GM18519 (cell line): ENCODE measurements at regions not wholly inside any gene's neighbourhood (a gene's known extent, or its start where the extent isn't known, plus 50 kb on each side); places are given as distances from the start of the nearest gene placed in this dataset.
"Not testable (repeated sequence)": the region's sequence is repeated elsewhere in the genome, so short reads cannot be mapped to it uniquely, and the experiment has no call there.

Experiments
- ATAC-seq: cut with Tn5 transposase; IDR thresholded peaks from one replicate; pipeline ENCODE4 v1.9.1; 2021; ENCODE audit warnings: mild to moderate bottlenecking, moderate library complexity; ENCODE audit not compliant: unreplicated experiment, low FRiP score

DNA sequence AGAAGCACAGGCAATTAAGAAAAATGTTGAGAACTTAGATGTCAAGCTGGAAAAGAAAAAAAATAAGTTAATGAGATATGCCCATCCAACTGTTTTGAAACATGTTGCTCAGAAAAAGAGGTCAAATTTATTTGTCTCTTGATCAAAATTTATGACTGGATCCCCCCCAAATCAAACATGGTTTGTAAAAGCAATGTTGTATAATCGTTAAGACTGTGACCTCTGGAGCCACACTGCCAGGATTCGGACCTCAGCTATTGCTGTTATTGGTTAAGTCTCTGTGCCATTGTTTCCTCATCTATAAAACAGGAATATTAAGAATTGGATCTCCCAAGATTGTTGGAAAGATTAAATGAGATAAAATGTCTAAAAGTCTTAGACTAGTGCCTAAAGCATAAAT is 51.9 kb upstream of the LRRK2 start:
- ATAC-seq = no peak

DNA sequence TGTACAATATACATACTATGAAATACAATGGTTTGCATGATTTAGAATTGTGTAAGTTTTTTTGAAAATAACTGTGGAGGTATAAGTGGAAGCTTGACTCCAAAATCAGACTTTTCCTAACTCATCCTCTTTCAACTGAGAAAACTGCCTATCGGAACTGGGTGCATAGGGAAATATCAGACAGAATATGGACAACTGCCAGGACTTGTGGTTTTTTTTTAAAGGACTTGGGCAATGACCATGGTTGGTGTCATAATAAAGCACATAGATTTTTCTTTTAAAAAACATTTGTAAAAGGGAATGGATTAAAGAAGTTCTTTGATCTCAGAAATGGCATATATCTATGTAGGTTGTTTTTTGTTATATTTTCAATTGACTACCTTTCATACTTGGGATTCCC is 53.3 kb upstream of the LRRK2 start:
- no peak for ATAC-seq

DNA sequence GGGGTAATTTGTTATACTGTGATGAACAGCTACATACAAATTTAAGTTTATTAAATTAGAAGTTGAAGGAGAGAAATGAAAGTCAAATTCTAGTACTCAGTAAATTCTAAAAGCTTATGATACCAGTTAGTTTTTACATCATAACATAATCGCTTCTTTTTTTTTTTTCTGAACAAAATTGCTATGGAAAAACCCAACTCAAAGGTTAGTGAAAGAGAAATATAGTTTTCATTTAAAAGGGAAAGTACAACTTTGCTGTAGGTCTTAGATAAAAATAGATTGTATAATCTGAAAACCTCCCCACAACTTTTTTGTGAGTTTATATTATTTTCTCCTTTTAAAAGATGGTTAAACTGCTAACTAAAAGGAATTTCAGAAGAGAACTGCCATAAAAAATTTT is 53.7 kb upstream of the LRRK2 start:
- ATAC-seq = no peak

DNA sequence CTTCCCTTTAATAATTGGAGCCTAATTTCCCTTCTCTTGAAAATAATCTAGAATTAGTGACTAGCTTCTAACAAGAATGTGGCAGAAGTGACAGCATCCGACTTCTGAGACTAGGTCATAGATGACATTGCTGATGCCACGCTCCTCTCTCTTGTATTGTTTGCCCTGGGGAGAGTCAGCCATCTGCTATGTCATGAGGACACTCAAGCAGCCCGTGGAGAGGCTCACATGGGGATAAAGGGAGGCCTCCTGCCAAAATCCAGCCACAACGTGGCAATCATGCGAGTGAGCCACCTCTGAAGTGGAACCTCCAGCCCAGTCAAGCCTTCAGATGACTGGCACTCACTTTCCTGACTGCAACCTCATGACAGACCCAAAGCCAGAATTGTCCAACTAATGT is 54.2 kb upstream of the LRRK2 start:
- no peak for ATAC-seq

DNA sequence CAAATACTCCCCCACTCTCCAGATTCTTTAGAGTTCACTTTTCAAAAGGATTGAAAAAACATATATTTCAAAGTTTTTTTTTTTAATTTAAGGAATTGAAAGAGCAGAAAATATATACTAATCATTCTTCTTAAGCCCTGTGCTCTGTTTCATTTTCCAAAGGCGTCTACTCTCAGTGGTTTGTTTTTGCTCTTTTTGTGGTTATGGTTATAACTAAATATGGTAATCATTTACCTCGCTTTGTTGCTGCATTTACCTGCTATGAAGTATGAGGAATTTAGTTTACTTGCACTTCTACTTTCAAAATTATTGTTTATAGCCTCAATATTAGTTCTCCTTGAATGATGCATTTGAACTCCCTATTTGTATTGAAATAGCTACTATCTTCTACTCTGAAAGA is 55.9 kb upstream of the LRRK2 start:
- ATAC-seq = peak; percentile 94

GRCh38 chr12:40168419-40168818 is 56.4 kb upstream of the LRRK2 start:
- ATAC-seq = not testable (repeated sequence)

GRCh38 chr12:40168001-40168400 is 56.8 kb upstream of the LRRK2 start:
- peak; percentile 62 for ATAC-seq

- no peak for ATAC-seq
Measured at GRCh38 chr12:40165179-40165578, 59.3 kb upstream of the SLC2A13 start.

DNA sequence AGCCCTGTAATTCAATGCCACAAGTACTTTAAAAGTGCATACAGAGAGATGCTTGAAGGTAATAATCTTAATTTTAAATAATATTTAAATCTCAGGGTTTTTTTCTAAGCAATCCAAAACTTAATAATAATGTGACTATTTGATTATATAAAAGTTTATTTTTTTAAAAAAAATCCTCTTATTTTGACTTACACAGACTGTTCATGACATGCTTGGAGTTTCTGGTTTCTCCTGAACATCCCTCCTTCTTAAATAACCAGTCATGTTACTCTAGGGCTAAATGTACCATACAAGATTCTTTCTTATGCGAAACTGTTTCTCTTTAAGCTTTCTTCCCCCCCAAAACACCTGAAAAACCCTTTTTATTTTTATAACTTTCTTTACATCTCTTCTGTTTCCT is 58.2 kb upstream of the SLC2A13 start:
- ATAC-seq = no peak

DNA sequence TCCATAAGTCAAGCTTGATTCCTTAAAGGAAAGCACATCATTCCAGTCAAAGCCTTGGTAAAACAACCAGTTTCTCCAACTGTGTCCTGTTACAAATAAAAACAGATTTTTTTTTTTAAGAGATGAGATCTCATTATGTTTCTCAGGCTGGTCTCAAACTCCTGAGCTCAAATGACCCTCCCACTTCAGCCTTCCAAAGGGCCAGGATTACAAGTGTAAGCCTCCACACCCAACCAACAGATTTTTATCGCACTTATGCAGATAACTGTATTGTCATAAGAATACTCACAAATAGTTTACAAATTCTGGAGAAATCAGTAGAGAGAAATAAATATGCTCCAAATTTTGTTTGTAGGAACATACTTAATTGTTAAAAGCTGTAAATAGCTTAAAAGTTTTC is 56.2 kb upstream of the SLC2A13 start:
- ATAC-seq = no peak

GRCh38 chr12:40158592-40159111 is 52.8 kb upstream of the SLC2A13 start:
- peak; percentile 38 for ATAC-seq

DNA sequence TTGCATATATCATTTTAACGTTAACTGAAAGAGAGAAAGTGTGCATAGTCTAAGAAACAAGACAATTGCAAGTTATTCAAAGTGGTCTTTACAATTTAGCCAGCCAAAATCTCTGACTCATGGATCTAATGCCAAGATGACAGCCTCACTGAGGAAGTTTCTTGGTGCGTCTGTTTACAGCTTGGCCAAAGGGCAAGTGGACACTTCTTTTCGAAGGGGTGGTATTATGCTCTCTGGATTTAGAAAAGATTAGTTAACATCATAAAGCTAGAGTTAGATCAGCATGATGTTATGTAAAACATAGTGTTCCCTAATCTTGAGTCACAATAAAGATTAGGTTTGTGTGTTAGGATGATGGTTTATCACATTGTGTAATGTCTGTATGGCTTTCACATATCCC is 51.5 kb upstream of the SLC2A13 start:
- no peak for ATAC-seq

- ATAC-seq = no peak
Measured at GRCh38 chr12:40156021-40156764, 50.3 kb upstream of the SLC2A13 start.
